B cell (primary cell): ENCODE measurements at regions not wholly inside any gene's neighbourhood (a gene's known extent, or its start where the extent isn't known, plus 50 kb on each side); places are given as distances from the start of the nearest gene placed in this dataset.

Experiments used
- CTCF ChIP-seq: fragments of 200-600 bp; IDR thresholded peaks from one replicate; pipeline ENCODE4 v1.8.0; 2022; ENCODE audit warnings: antibody characterized with exemption, mild to moderate bottlenecking
- EZH2 ChIP-seq: IDR thresholded peaks from 2 replicates; pipeline ENCODE4 v1.6.1; 2012; ENCODE audit warnings: borderline replicate concordance, low read depth, mild to moderate bottlenecking, moderate library complexity, low read length; ENCODE audit not compliant: insufficient read depth, poor library complexity, severe bottlenecking

GRCh38 chr13:19069684-19070397, 111.8 kb downstream of the TUBA3C start:
- TF ChIP-seq CTCF (no peak), EZH2 (no peak)
